Transverse colon (tissue), 4 donors: ENCODE measurements at regions not wholly inside any gene's neighbourhood (a gene's known extent, or its start where the extent isn't known, plus 50 kb on each side); places are given as distances from the start of the nearest gene placed in this dataset.

Experiments
- DNase-seq: peaks from one replicate; pipeline ENCODE4 v3.0.0-alpha.2; 2019
- H3K27ac ChIP-seq, 4 donors: fragments of 200-600 bp; sonication (generic); 2 replicates each; pipeline ENCODE4 v1.5.1; 2016 to 2018; ENCODE audit warnings: inconsistent platforms in 4 of 4
- H3K27me3 ChIP-seq: fragments of 200-600 bp; sonication (generic); 2 replicates; pipeline ENCODE4 v1.5.1; 2017; ENCODE audit warnings: inconsistent platforms
- H3K36me3 ChIP-seq, 4 donors: fragments of 200-600 bp; sonication (generic); 2 replicates each; pipeline ENCODE4 v1.5.1; 2017 to 2019; ENCODE audit warnings: inconsistent platforms in 4 of 4
- H3K4me1 ChIP-seq, 4 donors: fragments of 200-600 bp; sonication (generic); 2 replicates each; pipeline ENCODE4 v1.5.1; 2017 to 2020; ENCODE audit warnings: inconsistent platforms in 4 of 4
- H3K4me3 ChIP-seq, 4 donors: fragments of 200-600 bp; sonication (generic); 1 replicate in 1 of 4; 2 replicates in 3 of 4; pipeline versions ENCODE4 v1.5.1 to v1.6.1; 2017 to 2019; ENCODE audit warnings: inconsistent platforms in 4 of 4
- H3K9me3 ChIP-seq, 2 donors: fragments of 200-600 bp; sonication (generic); 2 replicates each; pipeline ENCODE4 v1.5.1; 2017 to 2019; ENCODE audit warnings: inconsistent platforms in 2 of 2
- EP300 ChIP-seq: sonication (generic); formaldehyde crosslinking; IDR thresholded peaks from one replicate; pipeline ENCODE4 v1.6.1; 2017; ENCODE audit warnings: antibody characterized with exemption, low read depth
- POLR2A ChIP-seq: fragments of 450-650 bp; IDR thresholded peaks from one replicate; pipeline ENCODE4 v1.6.1; 2016; ENCODE audit warnings: antibody characterized with exemption, mild to moderate bottlenecking, moderate library complexity
- POLR2AphosphoS5 ChIP-seq, 3 donors: sonication (generic); formaldehyde crosslinking; IDR thresholded peaks; one replicate each; pipeline ENCODE4 v1.6.1; 2016; ENCODE audit warnings: antibody characterized with exemption in 3 of 3
- WGBS, 2 donors: methylation state at CpG; one replicate each; pipeline ENCODE4 v1.1.5; 2018; ENCODE audit warnings: low coverage in 1 of 2; 5-methylcytosine and 5-hydroxymethylcytosine counted together
- in situ Hi-C, 4 donors: fragments of 200-750 bp; cut with MboI; loops; one replicate each; pipeline versions ENCODE4 v1.15.0 to v1.15.1; 2017; ENCODE audit warnings: low sequenced_read_pairs in 3 of 4, low pct_ligation_motif_present in 1 of 4, low pct_unique_long_range_greater_than_20kb in 1 of 4
- intact Hi-C: fragments of 100-400 bp; cut with DNase I; formaldehyde crosslinking; loops from one replicate; pipeline ENCODE4 v1.15.1; 2023; ENCODE audit warnings: low total_unique reads
- TF ChIP-seq, protein P1 (sequence below), 5 experiments: fragments of 200-600 bp in 3 of 5; fragments of 450-650 bp in 2 of 5; sonication (generic) in 3 of 5; IDR thresholded peaks; 1 replicate in 2 of 5; 2 replicates in 3 of 5; pipeline ENCODE4 v1.5.1; 2016 to 2017; ENCODE audit warnings: antibody characterized with exemption in 5 of 5, inconsistent platforms in 3 of 5, mild to moderate bottlenecking in 2 of 5, moderate library complexity in 1 of 5

- no peak for DNase-seq
- no peaks in the 10 kb centered on the region for H3K36me3 ChIP-seq
- in situ Hi-C loops: no loop called here
- H3K27ac ChIP-seq: no peak overlapping the region
- H3K27me3 ChIP-seq: no peaks in the 10 kb centered on the region
- intact Hi-C loops: no loop called here
- H3K9me3 ChIP-seq: peaks cover 0 to 3% of the 10 kb centered on the region in 2 donors
- TF ChIP-seq POLR2AphosphoS5 (IDR thresholded peaks at IDR 0.05) (no peak), EP300 (no peak), POLR2A (no peak)
- TF ChIP-seq, protein P1, sequence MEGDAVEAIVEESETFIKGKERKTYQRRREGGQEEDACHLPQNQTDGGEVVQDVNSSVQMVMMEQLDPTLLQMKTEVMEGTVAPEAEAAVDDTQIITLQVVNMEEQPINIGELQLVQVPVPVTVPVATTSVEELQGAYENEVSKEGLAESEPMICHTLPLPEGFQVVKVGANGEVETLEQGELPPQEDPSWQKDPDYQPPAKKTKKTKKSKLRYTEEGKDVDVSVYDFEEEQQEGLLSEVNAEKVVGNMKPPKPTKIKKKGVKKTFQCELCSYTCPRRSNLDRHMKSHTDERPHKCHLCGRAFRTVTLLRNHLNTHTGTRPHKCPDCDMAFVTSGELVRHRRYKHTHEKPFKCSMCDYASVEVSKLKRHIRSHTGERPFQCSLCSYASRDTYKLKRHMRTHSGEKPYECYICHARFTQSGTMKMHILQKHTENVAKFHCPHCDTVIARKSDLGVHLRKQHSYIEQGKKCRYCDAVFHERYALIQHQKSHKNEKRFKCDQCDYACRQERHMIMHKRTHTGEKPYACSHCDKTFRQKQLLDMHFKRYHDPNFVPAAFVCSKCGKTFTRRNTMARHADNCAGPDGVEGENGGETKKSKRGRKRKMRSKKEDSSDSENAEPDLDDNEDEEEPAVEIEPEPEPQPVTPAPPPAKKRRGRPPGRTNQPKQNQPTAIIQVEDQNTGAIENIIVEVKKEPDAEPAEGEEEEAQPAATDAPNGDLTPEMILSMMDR (IDR thresholded peaks at IDR 0.05): no peak
- no peaks in the 10 kb centered on the region for H3K4me1 ChIP-seq
- WGBS, 2 donors: 69 to 74% methylated on average over 4 of the region's 4 CpGs
- H3K4me3 ChIP-seq: no peak overlapping the region
These were observed 1882.9 kb downstream of the NCAM2 start for GRCh38 chr21:22881131-22881530.

- WGBS, 2 donors: 73 to 85% methylated on average over 4 of the region's 4 CpGs
- DNase-seq: no peak
- Histone ChIP-seq H3K4me1 (no peaks in the 10 kb centered on the region), H3K27me3 (no peaks in the 10 kb centered on the region), H3K9me3 (peaks cover 0 to 3% of the 10 kb centered on the region in 2 donors), H3K4me3 (no peak overlapping the region), H3K27ac (no peak overlapping the region), H3K36me3 (no peaks in the 10 kb centered on the region)
- intact Hi-C loops: no loop called here
- in situ Hi-C loops: no loop called here
- no peak for TF ChIP-seq EP300
- no peak for TF ChIP-seq POLR2AphosphoS5 (IDR thresholded peaks at IDR 0.05)
- TF ChIP-seq, protein P1 (IDR thresholded peaks at IDR 0.05): no peak
- TF ChIP-seq POLR2A: no peak
These were observed 1886.9 kb downstream of the NCAM2 start for GRCh38 chr21:22885079-22885478.

DNA sequence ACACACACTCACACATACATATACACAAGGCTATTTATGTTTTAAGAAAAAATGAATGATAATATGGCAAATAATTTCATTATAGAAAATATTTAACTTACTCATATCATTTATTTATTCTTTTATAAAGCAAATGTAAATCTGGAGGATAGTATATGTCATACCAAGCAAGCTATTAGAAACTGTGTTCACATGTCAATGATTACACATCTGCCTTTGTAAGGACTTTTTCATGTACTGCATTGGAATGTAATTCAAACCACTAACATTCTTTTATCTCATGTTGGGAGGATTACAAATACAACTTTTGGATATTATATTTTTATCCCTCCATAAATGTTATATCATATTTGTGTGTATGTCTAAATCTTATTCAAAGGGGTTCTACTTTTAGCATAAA lies 1887.4 kb downstream of the NCAM2 start:
- in situ Hi-C loops: no loop called here
- no peaks in the 10 kb centered on the region for H3K4me1 ChIP-seq
- intact Hi-C loops: no loop called here
- H3K4me3 ChIP-seq: no peak overlapping the region
- H3K36me3 ChIP-seq: no peaks in the 10 kb centered on the region
- TF ChIP-seq, protein P1 (IDR thresholded peaks at IDR 0.05): no peak
- no peak for TF ChIP-seq EP300
- no peaks in the 10 kb centered on the region for H3K27me3 ChIP-seq
- peaks cover 0 to 3% of the 10 kb centered on the region in 2 donors for H3K9me3 ChIP-seq
- no peak for DNase-seq
- no peak overlapping the region for H3K27ac ChIP-seq

DNA sequence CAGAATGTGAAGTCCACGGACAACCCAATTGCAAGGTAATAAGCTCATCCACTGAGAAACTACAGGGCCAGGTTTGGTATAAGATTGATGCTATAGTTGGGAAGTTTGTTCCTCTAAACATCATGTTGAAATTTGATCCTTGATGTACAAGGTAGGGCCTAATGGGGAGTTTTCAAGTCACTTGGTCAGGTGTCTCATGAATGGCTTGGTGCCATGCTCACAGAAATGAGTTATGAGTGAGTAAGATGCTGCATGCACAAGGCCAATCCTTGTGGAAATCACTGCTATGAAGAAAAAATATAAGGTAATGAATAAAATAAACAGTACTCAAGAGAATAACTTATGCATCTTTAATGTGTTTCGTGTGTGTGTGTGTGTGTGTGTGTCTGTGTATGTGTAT lies 1891.2 kb downstream of the NCAM2 start:
- H3K4me3 ChIP-seq: no peak overlapping the region
- no peaks in the 10 kb centered on the region for H3K27me3 ChIP-seq
- TF ChIP-seq POLR2A (no peak), POLR2AphosphoS5 (IDR thresholded peaks at IDR 0.05) (no peak), EP300 (no peak)
- TF ChIP-seq, protein P1 (IDR thresholded peaks at IDR 0.05): no peak
- H3K36me3 ChIP-seq: no peaks in the 10 kb centered on the region
- no peak overlapping the region for H3K27ac ChIP-seq
- no peak for DNase-seq
- WGBS, 2 donors: 38 to 61% methylated on average over 1 to 2 of the region's 2 CpGs
- H3K9me3 ChIP-seq: no peaks in the 10 kb centered on the region
- in situ Hi-C loops: no loop called here
- H3K4me1 ChIP-seq: no peaks in the 10 kb centered on the region
- intact Hi-C loops: no loop called here
